GM12864 (cell line): ENCODE measurements at regions not wholly inside any gene's neighbourhood (a gene's known extent, or its start where the extent isn't known, plus 50 kb on each side); places are given as distances from the start of the nearest gene placed in this dataset.
"Not testable (repeated sequence)": the region's sequence is repeated elsewhere in the genome, so short reads cannot be mapped to it uniquely, and the experiment has no call there.

Experiments
- DNase-seq: peaks from one replicate; pipeline ENCODE4 v3.0.0-alpha.2; 2011; ENCODE audit warnings: low read depth
- H3K4me3 ChIP-seq: 2 replicates; pipeline ENCODE4 v1.5.1; 2011; ENCODE audit warnings: mild to moderate bottlenecking, low read depth, low read length, control low read depth
- TF ChIP-seq, protein P1 (sequence below): IDR thresholded peaks from 2 replicates; pipeline ENCODE4 v1.5.1; 2011; ENCODE audit warnings: low read depth, mild to moderate bottlenecking, moderate library complexity, low read length, control low read depth, inconsistent platforms; ENCODE audit errors: missing control alignments

DNA sequence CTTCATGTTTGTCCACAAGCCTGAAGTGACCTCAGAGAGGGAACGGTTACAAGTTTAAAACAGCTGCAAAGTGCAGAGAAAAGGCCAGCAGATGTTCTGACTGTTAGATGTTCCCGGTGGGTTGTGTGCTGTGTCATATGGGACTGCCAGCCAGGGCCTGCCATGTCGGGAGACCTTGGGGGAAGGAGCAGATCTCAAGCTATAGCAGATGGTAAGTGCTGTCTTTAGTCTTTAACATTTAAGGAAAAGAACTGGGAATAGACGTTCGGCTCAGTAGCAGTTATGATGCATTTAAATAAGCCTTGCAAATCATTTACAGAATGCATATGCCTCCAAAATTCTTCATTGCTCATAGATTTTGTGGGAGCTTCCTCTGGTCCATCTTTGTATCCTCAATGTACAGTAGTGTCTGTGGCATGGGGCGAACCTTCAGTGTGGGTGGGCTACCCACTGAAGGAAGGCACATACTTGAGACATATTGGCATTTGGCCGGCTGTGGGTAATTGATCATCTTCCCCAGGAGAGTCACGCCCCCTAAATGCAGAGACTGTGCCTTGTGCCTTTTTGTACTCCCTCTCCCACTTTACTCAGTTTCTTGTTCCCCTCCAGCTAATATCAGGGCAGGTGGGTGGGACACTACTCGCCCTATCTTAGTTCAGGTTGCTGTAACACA lies 131.9 kb downstream of the NPIPB5 start:
- no peak for DNase-seq
- TF ChIP-seq, protein P1, sequence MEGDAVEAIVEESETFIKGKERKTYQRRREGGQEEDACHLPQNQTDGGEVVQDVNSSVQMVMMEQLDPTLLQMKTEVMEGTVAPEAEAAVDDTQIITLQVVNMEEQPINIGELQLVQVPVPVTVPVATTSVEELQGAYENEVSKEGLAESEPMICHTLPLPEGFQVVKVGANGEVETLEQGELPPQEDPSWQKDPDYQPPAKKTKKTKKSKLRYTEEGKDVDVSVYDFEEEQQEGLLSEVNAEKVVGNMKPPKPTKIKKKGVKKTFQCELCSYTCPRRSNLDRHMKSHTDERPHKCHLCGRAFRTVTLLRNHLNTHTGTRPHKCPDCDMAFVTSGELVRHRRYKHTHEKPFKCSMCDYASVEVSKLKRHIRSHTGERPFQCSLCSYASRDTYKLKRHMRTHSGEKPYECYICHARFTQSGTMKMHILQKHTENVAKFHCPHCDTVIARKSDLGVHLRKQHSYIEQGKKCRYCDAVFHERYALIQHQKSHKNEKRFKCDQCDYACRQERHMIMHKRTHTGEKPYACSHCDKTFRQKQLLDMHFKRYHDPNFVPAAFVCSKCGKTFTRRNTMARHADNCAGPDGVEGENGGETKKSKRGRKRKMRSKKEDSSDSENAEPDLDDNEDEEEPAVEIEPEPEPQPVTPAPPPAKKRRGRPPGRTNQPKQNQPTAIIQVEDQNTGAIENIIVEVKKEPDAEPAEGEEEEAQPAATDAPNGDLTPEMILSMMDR: no peak
- no peak overlapping the region for H3K4me3 ChIP-seq

DNA sequence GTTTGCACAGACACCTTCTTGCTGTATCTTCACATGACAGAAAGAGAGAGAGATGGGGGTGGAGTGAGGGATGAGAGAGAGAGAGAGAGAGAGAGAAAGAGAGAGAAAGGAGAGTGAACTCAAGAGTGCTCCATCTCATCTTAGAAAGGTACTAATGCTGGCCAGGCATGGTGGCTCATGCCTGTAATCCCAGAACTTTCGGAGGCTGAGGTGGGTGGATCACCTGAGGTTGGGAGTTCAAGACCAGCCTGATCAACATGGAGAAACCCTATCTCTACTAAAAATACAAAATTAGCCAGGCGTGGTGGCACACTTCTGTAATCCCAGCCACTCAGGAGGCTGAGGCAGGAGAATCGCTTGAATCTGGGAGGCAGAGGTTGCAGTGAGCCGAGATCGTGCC lies 132.5 kb downstream of the NPIPB5 start:
- not testable (repeated sequence) for H3K4me3 ChIP-seq, DNase-seq

DNA sequence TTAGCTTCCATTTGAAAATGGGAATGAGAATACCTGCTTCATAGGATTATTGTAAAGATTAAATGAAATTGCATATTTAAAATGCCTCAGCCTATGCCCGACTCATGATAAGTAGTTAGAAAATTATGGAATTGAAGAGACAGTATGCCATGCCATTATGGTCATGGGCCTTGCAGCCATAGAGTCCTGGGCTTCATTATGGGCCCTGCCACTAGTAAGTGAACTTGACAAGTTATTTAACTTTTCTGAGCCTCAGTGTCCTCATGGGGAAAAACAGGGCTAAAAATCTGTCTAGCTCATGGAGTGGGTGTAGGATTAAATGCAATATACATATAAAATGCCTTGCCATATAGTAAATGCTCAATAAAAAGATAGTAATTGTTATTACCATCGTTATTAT lies 133.2 kb downstream of the NPIPB5 start:
- TF ChIP-seq, protein P1: no peak
- no peak overlapping the region for H3K4me3 ChIP-seq
- DNase-seq: no peak

DNA sequence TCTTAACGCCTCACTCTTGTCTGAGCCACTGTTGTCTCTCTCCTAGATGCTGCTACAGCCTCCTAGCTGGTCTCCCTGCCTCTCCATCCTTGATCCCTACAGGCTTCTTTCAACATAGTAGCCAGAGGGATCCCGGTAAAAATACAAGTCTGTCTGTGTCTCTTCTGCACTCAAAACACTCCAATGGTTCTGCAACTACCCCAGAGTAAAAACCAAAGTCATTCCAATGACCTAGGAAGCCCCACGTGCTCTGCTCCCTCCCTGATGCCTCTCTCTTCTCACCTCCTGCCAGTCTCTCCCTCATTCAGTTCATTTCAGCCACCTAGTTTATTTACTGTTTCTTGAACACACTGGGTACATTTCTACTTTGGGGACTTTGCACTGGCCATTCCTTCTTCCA lies 135.2 kb downstream of the NPIPB5 start:
- no peak overlapping the region for H3K4me3 ChIP-seq
- TF ChIP-seq, protein P1: no peak
- DNase-seq: no peak

DNA sequence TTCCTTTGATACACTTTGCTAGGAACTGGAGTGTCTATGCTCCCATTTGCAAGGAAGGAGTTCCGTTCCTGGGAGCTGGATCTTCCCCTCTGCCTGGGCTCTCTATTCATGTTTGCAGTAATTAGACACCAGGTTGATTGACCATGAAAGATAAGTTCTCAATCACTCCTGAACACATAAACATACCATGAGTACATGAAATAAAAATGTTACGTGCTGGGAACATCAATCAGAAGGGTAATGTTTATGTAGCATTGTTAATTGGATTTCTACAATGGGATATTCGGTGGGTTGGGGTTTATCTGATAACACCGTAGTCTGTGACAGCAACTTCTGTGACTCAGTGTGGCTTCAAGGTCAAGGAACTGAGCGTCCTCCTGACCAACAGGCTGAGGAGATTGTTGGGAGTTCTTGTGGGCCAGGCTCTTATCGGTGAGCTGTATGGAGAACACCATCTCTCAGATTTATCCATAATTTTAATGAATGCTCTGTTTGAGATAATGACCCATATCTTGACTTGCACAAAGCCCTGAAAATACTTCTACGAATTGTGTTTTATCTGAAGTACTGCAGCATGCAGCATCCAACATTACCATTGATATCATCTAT lies 136.4 kb downstream of the NPIPB5 start:
- DNase-seq: no peak
- TF ChIP-seq, protein P1: no peak
- no peak overlapping the region for H3K4me3 ChIP-seq

DNA sequence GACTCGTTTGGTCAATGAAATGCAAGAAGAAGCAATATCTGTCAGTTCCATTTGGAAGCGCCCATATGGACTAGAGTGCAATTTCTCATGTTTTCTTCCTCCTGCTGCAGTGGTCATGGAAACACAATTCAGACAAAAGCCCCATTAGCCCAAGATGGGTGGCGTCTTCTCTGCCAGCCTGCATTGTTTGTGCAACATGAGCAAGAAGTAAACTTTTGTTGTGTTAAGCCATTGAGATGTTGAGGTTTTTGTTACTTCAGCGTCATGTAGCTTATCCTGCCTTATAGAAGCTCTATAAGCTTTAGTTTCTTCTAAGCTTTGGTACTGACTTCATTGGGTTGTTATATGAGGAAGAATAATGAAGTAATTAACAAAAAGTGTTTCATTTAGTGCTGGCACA lies 137.4 kb downstream of the NPIPB5 start:
- no peak for DNase-seq

DNA sequence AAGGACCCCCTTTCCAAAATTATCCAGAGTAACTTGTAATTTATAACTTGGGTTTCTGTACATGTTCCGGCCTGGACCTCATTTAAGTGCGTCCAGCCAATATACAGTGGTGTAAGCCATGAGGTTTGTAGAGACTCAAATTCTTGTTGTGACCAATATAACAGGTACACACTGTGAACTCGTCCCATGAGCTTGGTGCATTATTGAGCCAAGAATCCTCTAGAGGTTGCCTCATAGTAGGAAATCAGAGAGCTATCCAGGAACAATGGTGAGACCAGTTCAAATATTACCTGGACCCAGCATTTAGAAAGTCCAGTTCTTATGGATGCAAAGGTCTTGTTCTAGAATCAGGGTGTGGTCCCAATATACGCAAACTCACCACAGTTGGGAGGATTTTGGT lies 138.2 kb downstream of the NPIPB5 start:
- H3K4me3 ChIP-seq: no peak overlapping the region
- TF ChIP-seq, protein P1: no peak
- DNase-seq: no peak

More for the DNA sequence above, 137.4 kb downstream of the NPIPB5 start:
- H3K4me3 ChIP-seq: no peak overlapping the region
- TF ChIP-seq, protein P1: no peak

DNA sequence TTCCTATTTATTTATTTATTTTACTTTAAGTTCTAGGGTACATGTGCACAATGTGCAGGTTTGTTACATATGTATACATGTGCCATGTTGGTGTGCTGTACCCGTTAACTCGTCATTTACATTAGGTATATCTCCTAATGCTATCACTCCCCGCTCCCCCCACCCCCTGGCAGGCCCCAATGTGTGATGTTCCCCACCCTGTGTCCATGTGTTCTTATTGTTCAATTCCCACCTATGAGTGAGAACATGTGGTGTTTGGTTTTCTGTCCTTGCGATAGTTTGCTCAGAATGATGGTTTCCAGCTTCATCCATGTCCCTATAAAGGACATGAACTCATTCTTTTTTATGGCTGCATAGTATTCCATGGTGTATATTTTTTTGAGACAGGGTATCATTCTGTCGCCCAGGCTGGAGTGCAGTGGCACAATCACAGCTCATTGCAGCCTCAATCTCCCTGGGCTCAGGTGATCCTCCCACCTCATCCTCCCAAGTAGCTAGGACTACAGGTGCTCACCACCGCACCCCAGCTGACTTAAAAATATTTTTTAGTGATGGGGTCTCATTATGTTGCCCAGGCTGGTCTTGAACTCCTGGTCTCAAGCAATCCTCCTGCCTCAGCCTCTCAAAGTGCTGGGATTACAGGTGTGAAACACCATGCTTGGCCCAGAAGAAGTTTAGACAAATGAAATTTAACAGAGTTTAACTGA lies 140.6 kb downstream of the NPIPB5 start:
- H3K4me3 ChIP-seq, DNase-seq: not testable (repeated sequence)
